Hepatocyte (in vitro differentiated cells): ENCODE measurements at regions not wholly inside any gene's neighbourhood (a gene's known extent, or its start where the extent isn't known, plus 50 kb on each side); places are given as distances from the start of the nearest gene placed in this dataset.

Source experiments
- EZH2phosphoT487 ChIP-seq: fragments of 200-600 bp; sonication (generic); IDR thresholded peaks from one replicate; pipeline ENCODE4 v1.6.1; 2018; ENCODE audit warnings: antibody characterized with exemption, mild to moderate bottlenecking, low read depth, moderate library complexity; ENCODE audit not compliant: unreplicated experiment, severe bottlenecking
- TF ChIP-seq, protein P1 (sequence below): fragments of 200-600 bp; sonication (generic); IDR thresholded peaks from 2 replicates; pipeline ENCODE4 v1.5.1; 2016; ENCODE audit warnings: antibody characterized with exemption, mild to moderate bottlenecking; ENCODE audit not compliant: poor library complexity

DNA sequence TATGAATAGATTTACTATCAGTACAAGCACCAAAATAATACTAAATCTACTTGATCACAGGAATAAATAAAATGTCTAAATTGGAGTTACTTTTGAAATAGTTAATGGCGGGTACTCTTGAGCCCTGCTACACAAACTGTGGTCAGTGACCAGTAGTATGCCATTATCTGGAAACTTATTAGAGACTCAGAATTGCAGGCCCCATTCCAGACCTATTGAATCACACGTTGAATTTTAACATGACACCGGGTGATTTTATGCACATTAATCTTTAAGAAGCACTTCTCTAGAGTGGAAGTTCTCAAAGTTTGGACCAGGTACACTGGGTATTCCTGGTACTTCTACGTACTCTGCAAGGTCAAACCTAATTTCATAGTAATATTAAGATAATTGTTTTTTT lies 660.0 kb upstream of the POU3F4 start:
- TF ChIP-seq, protein P1, sequence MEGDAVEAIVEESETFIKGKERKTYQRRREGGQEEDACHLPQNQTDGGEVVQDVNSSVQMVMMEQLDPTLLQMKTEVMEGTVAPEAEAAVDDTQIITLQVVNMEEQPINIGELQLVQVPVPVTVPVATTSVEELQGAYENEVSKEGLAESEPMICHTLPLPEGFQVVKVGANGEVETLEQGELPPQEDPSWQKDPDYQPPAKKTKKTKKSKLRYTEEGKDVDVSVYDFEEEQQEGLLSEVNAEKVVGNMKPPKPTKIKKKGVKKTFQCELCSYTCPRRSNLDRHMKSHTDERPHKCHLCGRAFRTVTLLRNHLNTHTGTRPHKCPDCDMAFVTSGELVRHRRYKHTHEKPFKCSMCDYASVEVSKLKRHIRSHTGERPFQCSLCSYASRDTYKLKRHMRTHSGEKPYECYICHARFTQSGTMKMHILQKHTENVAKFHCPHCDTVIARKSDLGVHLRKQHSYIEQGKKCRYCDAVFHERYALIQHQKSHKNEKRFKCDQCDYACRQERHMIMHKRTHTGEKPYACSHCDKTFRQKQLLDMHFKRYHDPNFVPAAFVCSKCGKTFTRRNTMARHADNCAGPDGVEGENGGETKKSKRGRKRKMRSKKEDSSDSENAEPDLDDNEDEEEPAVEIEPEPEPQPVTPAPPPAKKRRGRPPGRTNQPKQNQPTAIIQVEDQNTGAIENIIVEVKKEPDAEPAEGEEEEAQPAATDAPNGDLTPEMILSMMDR = no peak
- no peak for TF ChIP-seq EZH2phosphoT487
